Loucy (cell line): ENCODE measurements at regions not wholly inside any gene's neighbourhood (a gene's known extent, or its start where the extent isn't known, plus 50 kb on each side); places are given as distances from the start of the nearest gene placed in this dataset.
A peak's percentile ranks its signal among the peaks of the same experiment; 100 is the strongest.

Experiments
- H2AFZ ChIP-seq: fragments of 200-600 bp; sonication (generic); 2 replicates; pipeline ENCODE4 v1.6.0; 2016; ENCODE audit warnings: antibody characterized with exemption, mild to moderate bottlenecking, low read length, moderate library complexity
- H3F3A ChIP-seq: fragments of 200-600 bp; 2 replicates; pipeline ENCODE4 v1.6.0; 2016; ENCODE audit warnings: antibody characterized with exemption, low read depth, mild to moderate bottlenecking
- H3K27me3 ChIP-seq: fragments of 200-600 bp; sonication (generic); 2 replicates; pipeline ENCODE4 v1.6.1; 2014; ENCODE audit warnings: low read length, mild to moderate bottlenecking; ENCODE audit not compliant: insufficient read depth, poor library complexity, severe bottlenecking
- H3K36me3 ChIP-seq: fragments of 200-600 bp; sonication (generic); 2 replicates; pipeline ENCODE4 v1.6.1; 2016; ENCODE audit warnings: low read length; ENCODE audit not compliant: insufficient read depth
- H3K4me1 ChIP-seq: fragments of 200-600 bp; sonication (generic); 2 replicates; pipeline ENCODE4 v1.5.1; 2014; ENCODE audit warnings: low read length, mild to moderate bottlenecking; ENCODE audit not compliant: insufficient read depth, poor library complexity, severe bottlenecking
- H3K4me2 ChIP-seq: fragments of 200-600 bp; sonication (generic); 2 replicates; pipeline ENCODE4 v1.6.0; 2014; ENCODE audit warnings: antibody characterized with exemption, low read length, low read depth, mild to moderate bottlenecking; ENCODE audit not compliant: poor library complexity, severe bottlenecking
- H3K4me3 ChIP-seq: fragments of 200-600 bp; sonication (generic); 2 replicates; pipeline ENCODE4 v1.5.1; 2014; ENCODE audit warnings: low read length, mild to moderate bottlenecking, mixed read lengths; ENCODE audit not compliant: poor library complexity, severe bottlenecking
- H3K79me2 ChIP-seq: fragments of 200-600 bp; sonication (generic); 2 replicates; pipeline ENCODE4 v1.6.1; 2014; ENCODE audit warnings: low read length; ENCODE audit not compliant: insufficient read depth
- H3K9ac ChIP-seq: fragments of 200-600 bp; sonication (generic); 2 replicates; pipeline ENCODE4 v1.6.0; 2014; ENCODE audit warnings: mild to moderate bottlenecking, low read depth, low read length, moderate library complexity; ENCODE audit not compliant: poor library complexity, severe bottlenecking
- H3K9me2 ChIP-seq: fragments of 200-600 bp; sonication (generic); replicated peaks from 2 replicates; pipeline ENCODE4 v1.6.1; 2016; ENCODE audit warnings: low read depth, low read length, mixed read lengths
- H3K9me3 ChIP-seq: fragments of 200-600 bp; sonication (generic); 2 replicates; pipeline ENCODE4 v1.6.1; 2014; ENCODE audit warnings: mild to moderate bottlenecking, antibody characterized with exemption, low read length, low read depth; ENCODE audit not compliant: insufficient read depth
- H4K20me1 ChIP-seq: fragments of 200-600 bp; sonication (generic); 2 replicates; pipeline ENCODE4 v1.6.0; 2014; ENCODE audit warnings: antibody characterized with exemption, low read length, mild to moderate bottlenecking; ENCODE audit not compliant: insufficient read depth, poor library complexity, severe bottlenecking
- CTCF ChIP-seq: fragments of 200-600 bp; sonication (generic); conservative IDR thresholded peaks from 2 replicates; pipeline ENCODE4 v1.5.1; 2014; ENCODE audit warnings: mild to moderate bottlenecking, antibody characterized with exemption, low read length
- EZH2phosphoT487 ChIP-seq: fragments of 200-600 bp; IDR thresholded peaks from 2 replicates; pipeline ENCODE4 v1.6.1; 2018; ENCODE audit warnings: antibody characterized with exemption, mild to moderate bottlenecking, moderate library complexity, borderline replicate concordance

DNA sequence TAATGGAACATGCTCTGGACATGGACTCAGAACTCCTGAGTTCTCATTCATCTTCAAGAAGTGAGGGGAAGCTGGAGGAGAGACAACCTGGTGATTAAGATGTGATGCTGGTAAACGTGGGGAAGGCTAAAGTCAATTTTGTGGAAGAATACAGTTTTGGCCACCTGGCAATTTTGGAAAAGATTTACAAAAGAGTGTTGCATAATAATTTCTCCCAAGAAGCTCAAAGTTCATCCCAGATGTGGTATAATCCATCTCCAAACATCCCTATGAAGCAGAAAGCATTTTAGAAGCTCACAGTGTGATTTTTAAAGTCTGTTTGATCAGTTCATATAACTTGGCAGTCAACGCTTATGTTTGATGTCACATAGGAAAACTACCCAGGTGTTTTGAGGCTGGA is 208.7 kb downstream of the LMX1A start:
- Histone ChIP-seq H3F3A (no peaks in the 10 kb centered on the region), H3K4me3 (no peak overlapping the region), H3K4me1 (no peaks in the 10 kb centered on the region), H3K9me3 (no peaks in the 10 kb centered on the region), H3K9ac (no peak overlapping the region), H4K20me1 (no peaks in the 10 kb centered on the region), H3K4me2 (no peak overlapping the region), H3K9me2 (no peaks in the 10 kb centered on the region), H2AFZ (no peak overlapping the region), H3K27me3 (no peaks in the 10 kb centered on the region), H3K36me3 (no peaks in the 10 kb centered on the region), H3K79me2 (no peaks in the 10 kb centered on the region)
- TF ChIP-seq EZH2phosphoT487, result no peak
- TF ChIP-seq CTCF, result no peak

GRCh38 chr1:165144757-165145397 is 211.6 kb downstream of the LMX1A start:
- Histone ChIP-seq H3K9me3 (no peaks in the 10 kb centered on the region), H3K27me3 (no peaks in the 10 kb centered on the region), H3K4me3 (no peak overlapping the region), H3K36me3 (no peaks in the 10 kb centered on the region), H3K9ac (no peak overlapping the region), H3K9me2 (no peaks in the 10 kb centered on the region), H3K79me2 (no peaks in the 10 kb centered on the region), H3K4me2 (no peak overlapping the region), H4K20me1 (no peaks in the 10 kb centered on the region), H3F3A (no peaks in the 10 kb centered on the region), H3K4me1 (no peaks in the 10 kb centered on the region), H2AFZ (no peak overlapping the region)
- TF ChIP-seq EZH2phosphoT487 (no peak), CTCF (peak; percentile 94)

DNA sequence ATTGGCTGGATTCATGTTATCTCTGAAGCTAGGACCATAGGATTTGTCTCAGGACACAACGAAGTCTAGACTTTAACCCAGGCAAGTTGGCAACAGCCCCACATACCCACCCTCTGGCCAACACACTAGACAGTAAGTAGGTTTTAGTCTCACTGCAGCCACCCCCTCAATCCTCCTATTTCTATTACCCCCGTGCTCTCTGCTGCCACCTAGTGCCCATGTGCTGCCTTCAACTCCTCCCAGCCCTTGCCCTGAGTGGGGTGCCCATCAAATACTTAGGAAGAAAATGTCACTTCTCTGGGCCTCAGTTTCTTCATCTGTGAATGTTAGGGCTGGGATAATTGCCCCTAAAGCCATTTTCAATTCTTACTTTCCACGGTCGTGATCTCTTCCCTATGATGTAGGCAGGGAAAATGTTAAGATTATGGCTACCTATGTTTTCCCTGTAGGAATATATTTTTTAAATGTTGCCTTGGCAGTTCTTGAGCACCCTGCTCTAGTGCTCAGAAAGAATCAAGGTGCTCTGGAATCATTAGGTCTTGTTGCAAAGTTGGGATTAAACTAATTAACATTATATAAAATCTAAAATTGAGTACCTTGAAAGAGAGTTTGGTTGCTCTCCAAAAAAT is 213.0 kb downstream of the LMX1A start:
- no peaks in the 10 kb centered on the region for H3K4me1 ChIP-seq
- TF ChIP-seq CTCF (peak; percentile 91), EZH2phosphoT487 (no peak)
- H2AFZ ChIP-seq, result no peak overlapping the region
- H3K36me3 ChIP-seq, result no peaks in the 10 kb centered on the region
- H3K9ac ChIP-seq, result no peak overlapping the region
- no peaks in the 10 kb centered on the region for H3K27me3 ChIP-seq
- no peaks in the 10 kb centered on the region for H3F3A ChIP-seq
- H3K4me2 ChIP-seq, result no peak overlapping the region
- no peak overlapping the region for H3K4me3 ChIP-seq
- H3K9me2 ChIP-seq, result no peaks in the 10 kb centered on the region
- no peaks in the 10 kb centered on the region for H4K20me1 ChIP-seq
- no peaks in the 10 kb centered on the region for H3K9me3 ChIP-seq
- no peaks in the 10 kb centered on the region for H3K79me2 ChIP-seq
